Glutamatergic neuron (in vitro differentiated cells): ENCODE measurements at regions not wholly inside any gene's neighbourhood (a gene's known extent, or its start where the extent isn't known, plus 50 kb on each side); places are given as distances from the start of the nearest gene placed in this dataset.

Source experiments
- DNase-seq: peaks from one replicate; pipeline ENCODE4 v3.0.0; 2022
- H3K27ac Mint-ChIP-seq: one replicate; pipeline ENCODE4 v1.8.0; 2020; ENCODE audit warnings: mild to moderate bottlenecking, mixed read lengths, inconsistent platforms; ENCODE audit not compliant: unreplicated experiment
- H3K27me3 Mint-ChIP-seq: one replicate; pipeline ENCODE4 v1.8.0; 2020; ENCODE audit warnings: mild to moderate bottlenecking, moderate library complexity, mixed read lengths, inconsistent platforms; ENCODE audit not compliant: unreplicated experiment
- H3K36me3 Mint-ChIP-seq: one replicate; pipeline ENCODE4 v1.8.0; 2020; ENCODE audit warnings: mild to moderate bottlenecking, mixed read lengths, inconsistent platforms; ENCODE audit not compliant: unreplicated experiment
- H3K4me1 Mint-ChIP-seq: one replicate; pipeline ENCODE4 v1.8.0; 2020; ENCODE audit warnings: mild to moderate bottlenecking, low read depth, mixed read lengths, inconsistent platforms; ENCODE audit not compliant: unreplicated experiment
- H3K4me3 Mint-ChIP-seq: one replicate; pipeline ENCODE4 v1.8.0; 2020; ENCODE audit warnings: mild to moderate bottlenecking, mixed read lengths, inconsistent platforms; ENCODE audit not compliant: unreplicated experiment
- H3K9me3 Mint-ChIP-seq: one replicate; pipeline ENCODE4 v1.8.0; 2020; ENCODE audit warnings: mild to moderate bottlenecking, moderate library complexity, mixed read lengths, inconsistent platforms; ENCODE audit not compliant: unreplicated experiment
- CTCF ChIP-seq: fragments of 200-600 bp; sonication (generic); IDR thresholded peaks from one replicate; pipeline ENCODE4 v1.5.0; 2021; ENCODE audit not compliant: partially characterized antibody, unreplicated experiment

DNA sequence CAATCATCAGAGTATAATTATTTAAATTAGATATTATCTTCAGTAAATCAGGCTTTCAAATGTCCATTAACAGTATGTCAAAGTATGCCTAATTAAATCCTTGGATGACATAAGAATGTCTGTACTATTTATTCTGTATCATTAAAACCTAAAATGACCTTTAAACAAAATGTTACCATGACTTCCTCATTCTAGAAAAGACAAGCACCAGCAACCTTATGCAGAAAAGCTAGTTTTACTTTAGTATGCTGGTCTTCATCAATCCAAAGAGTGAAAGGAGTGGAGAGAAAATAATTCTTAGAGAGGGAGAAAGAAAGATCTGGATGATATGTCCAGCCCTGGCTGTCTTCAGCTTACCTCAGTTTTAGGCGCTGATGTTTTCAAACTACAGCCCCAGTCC is 140.1 kb upstream of the UBE2E2 start:
- Mint-ChIP-seq H3K27ac (no peak overlapping the region), H3K4me3 (no peak overlapping the region), H3K4me1 (peaks cover 2% of the 10 kb centered on the region), H3K9me3 (no peaks in the 10 kb centered on the region), H3K36me3 (no peaks in the 10 kb centered on the region), H3K27me3 (no peaks in the 10 kb centered on the region)
- TF ChIP-seq CTCF = no peak
- DNase-seq = no peak

GRCh38 chr3:23067116-23067515 is 136.0 kb upstream of the UBE2E2 start:
- no peak for DNase-seq
- no peak for TF ChIP-seq CTCF
- Mint-ChIP-seq H3K4me1 (peaks cover 2% of the 10 kb centered on the region), H3K9me3 (no peaks in the 10 kb centered on the region), H3K4me3 (no peak overlapping the region), H3K36me3 (no peaks in the 10 kb centered on the region), H3K27ac (no peak overlapping the region), H3K27me3 (peaks cover 3% of the 10 kb centered on the region)

- no peaks in the 10 kb centered on the region for H3K9me3 Mint-ChIP-seq
- H3K36me3 Mint-ChIP-seq = no peaks in the 10 kb centered on the region
- H3K4me1 Mint-ChIP-seq = peaks cover 2% of the 10 kb centered on the region
- H3K27ac Mint-ChIP-seq = no peak overlapping the region
- H3K4me3 Mint-ChIP-seq = no peak overlapping the region
- peaks cover 3% of the 10 kb centered on the region for H3K27me3 Mint-ChIP-seq
- no peak for TF ChIP-seq CTCF
- no peak for DNase-seq
These were observed 135.0 kb upstream of the UBE2E2 start for GRCh38 chr3:23068016-23068728.

- no peak for TF ChIP-seq CTCF
- Mint-ChIP-seq H3K9me3 (no peaks in the 10 kb centered on the region), H3K4me3 (no peak overlapping the region), H3K27me3 (peaks cover 3% of the 10 kb centered on the region), H3K36me3 (no peaks in the 10 kb centered on the region), H3K4me1 (no peaks in the 10 kb centered on the region), H3K27ac (no peak overlapping the region)
- DNase-seq = no peak
These were observed 131.8 kb upstream of the UBE2E2 start for GRCh38 chr3:23071296-23071695.

DNA sequence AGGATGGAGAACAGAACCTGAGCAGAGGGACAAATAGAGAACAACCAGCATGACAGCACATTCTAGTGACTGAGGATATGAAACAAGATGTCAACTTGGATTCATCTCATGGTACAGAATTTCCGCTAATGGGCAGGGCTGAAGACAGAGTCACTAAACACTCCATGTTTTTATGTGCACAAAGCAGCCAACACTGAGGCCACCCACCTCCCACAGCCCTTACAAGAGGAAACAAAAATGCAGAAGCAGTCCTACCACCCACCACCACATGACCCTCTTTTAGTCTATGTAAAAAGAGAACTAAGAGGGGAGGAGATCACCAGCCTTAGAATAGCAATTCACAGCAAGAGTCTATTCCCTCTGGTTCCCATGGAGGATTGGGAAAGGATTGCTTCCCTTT is 131.4 kb upstream of the UBE2E2 start:
- Mint-ChIP-seq H3K9me3 (no peaks in the 10 kb centered on the region), H3K27me3 (peaks cover 3% of the 10 kb centered on the region), H3K4me3 (no peak overlapping the region), H3K4me1 (no peaks in the 10 kb centered on the region), H3K27ac (no peak overlapping the region), H3K36me3 (no peaks in the 10 kb centered on the region)
- no peak for TF ChIP-seq CTCF
- no peak for DNase-seq
